ENCODE measurements at regions not wholly inside any gene's neighbourhood (a gene's known extent, or its start where the extent isn't known, plus 50 kb on each side); places are given as distances from the start of the nearest gene placed in this dataset.

DNA sequence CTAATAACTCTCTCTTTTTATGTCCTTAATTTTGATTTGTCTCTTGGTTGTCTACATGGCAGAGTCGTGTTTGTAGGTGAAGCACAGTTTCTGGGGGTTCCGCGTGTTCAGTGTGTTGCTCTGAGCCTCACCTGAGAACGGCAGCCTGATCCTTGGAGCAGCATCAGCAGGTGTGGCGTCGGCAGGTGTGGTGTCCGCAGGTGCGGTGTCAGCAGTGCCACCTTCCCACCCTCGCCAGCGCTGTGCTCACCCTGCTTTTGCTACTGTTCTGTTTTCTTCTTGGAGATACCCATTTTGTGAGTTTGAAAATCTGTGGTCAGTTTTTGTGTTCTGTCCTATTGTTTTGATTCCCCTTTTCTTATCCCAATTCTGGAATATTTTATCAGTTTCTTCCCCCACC lies 406.6 kb downstream of the GLRX3 start:
- H3K4me1 ChIP-seq (ENCODE audit: insufficient read depth), result no peaks in the 10 kb centered on the region
- H3K4me3 Mint-ChIP-seq, result no peak overlapping the region
- H3K36me3 ChIP-seq (ENCODE audit: insufficient read depth), result no peaks in the 10 kb centered on the region
- ATAC-seq (no peak), DNase-seq (ENCODE audit: low spot score) (no peak)
- no peak overlapping the region for H3K27ac Mint-ChIP-seq
- no peak overlapping the region for H3K27ac ChIP-seq (ENCODE audit: low read depth)
- no peak for TF ChIP-seq NANOG (IDR thresholded peaks at IDR 0.05; ENCODE audit: borderline replicate concordance)
- no peak for TF ChIP-seq JUNB (IDR thresholded peaks at IDR 0.05; ENCODE audit: unreplicated experiment)
- no peak for TF ChIP-seq ZNF331 (CRISPR knock-in tag; IDR thresholded peaks at IDR 0.05; ENCODE audit: low read depth)
- TF ChIP-seq, protein P1, sequence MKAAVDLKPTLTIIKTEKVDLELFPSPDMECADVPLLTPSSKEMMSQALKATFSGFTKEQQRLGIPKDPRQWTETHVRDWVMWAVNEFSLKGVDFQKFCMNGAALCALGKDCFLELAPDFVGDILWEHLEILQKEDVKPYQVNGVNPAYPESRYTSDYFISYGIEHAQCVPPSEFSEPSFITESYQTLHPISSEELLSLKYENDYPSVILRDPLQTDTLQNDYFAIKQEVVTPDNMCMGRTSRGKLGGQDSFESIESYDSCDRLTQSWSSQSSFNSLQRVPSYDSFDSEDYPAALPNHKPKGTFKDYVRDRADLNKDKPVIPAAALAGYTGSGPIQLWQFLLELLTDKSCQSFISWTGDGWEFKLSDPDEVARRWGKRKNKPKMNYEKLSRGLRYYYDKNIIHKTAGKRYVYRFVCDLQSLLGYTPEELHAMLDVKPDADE (IDR thresholded peaks at IDR 0.05), result no peak
- TF ChIP-seq STAT1 (IDR thresholded peaks at IDR 0.05; ENCODE audit: unreplicated experiment), result no peak
- no peak for TF ChIP-seq POLR2AphosphoS5 (IDR thresholded peaks at IDR 0.05; ENCODE audit: low read depth)
- no peak for TF ChIP-seq ZNF114 (CRISPR knock-in tag; IDR thresholded peaks at IDR 0.05)
- no peaks in the 10 kb centered on the region for H3K27me3 ChIP-seq (ENCODE audit: insufficient read depth)
- no peaks in the 10 kb centered on the region for H3K9me2 ChIP-seq (ENCODE audit: insufficient read depth)
- peaks cover 92% of the 10 kb centered on the region for H3K9me3 Mint-ChIP-seq
- no peaks in the 10 kb centered on the region for H3K4me1 Mint-ChIP-seq
- peaks cover 23% of the 10 kb centered on the region; the same call in 2 of the 3 replicates for H3K36me3 Mint-ChIP-seq (ENCODE audit: low read depth)
- H3F3A ChIP-seq (replicated peaks; ENCODE audit: low read depth), result no peaks in the 10 kb centered on the region
- no peaks in the 10 kb centered on the region for H4K20me1 ChIP-seq (replicated peaks; ENCODE audit: insufficient read depth)
- H3K4me3 ChIP-seq, result no peak overlapping the region
- H3K27me3 Mint-ChIP-seq (ENCODE audit: insufficient read depth, low read depth, poor library complexity), result no peaks in the 10 kb centered on the region
- no peak overlapping the region for H2AFZ ChIP-seq
- H3K79me2 ChIP-seq (replicated peaks; ENCODE audit: insufficient read depth), result no peaks in the 10 kb centered on the region
- H3K4me2 ChIP-seq, result no peak overlapping the region

DNA sequence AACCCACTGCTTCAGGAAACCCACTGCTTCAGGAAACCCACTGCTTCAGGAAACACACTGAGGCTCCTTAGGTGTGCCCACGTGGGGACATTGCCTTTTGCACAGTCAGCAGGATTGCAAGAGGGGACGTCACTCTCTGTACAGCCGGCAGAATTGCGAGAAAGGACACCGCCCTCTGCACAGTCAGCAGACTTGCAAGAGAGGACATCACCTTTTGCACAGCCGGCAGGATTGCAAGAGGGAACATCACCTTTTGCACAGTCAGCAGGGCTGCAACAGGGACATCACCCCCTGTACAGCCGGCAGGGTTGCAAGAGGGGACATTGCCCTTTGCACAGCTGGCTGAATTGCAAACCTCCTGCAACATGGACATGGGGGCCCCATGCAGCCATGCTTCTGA lies 407.6 kb downstream of the GLRX3 start:
- Mint-ChIP-seq H3K4me3 (no peak overlapping the region), H3K27ac (no peak overlapping the region), H3K36me3 (ENCODE audit: low read depth) (peaks cover 27% of the 10 kb centered on the region), H3K27me3 (ENCODE audit: insufficient read depth, low read depth, poor library complexity) (no peaks in the 10 kb centered on the region), H3K4me1 (no peaks in the 10 kb centered on the region), H3K9me3 (peaks cover 94% of the 10 kb centered on the region)
- ATAC-seq (no peak), DNase-seq (ENCODE audit: low spot score) (no peak)
- Histone ChIP-seq H3K27ac (ENCODE audit: low read depth) (no peak overlapping the region), H3K79me2 (replicated peaks; ENCODE audit: insufficient read depth) (no peaks in the 10 kb centered on the region), H4K20me1 (replicated peaks; ENCODE audit: insufficient read depth) (no peaks in the 10 kb centered on the region), H3F3A (replicated peaks; ENCODE audit: low read depth) (no peaks in the 10 kb centered on the region), H3K36me3 (ENCODE audit: insufficient read depth) (no peaks in the 10 kb centered on the region), H3K9me2 (ENCODE audit: insufficient read depth) (no peaks in the 10 kb centered on the region), H2AFZ (no peak overlapping the region), H3K4me2 (no peak overlapping the region), H3K4me1 (ENCODE audit: insufficient read depth) (no peaks in the 10 kb centered on the region), H3K4me3 (no peak overlapping the region), H3K27me3 (ENCODE audit: insufficient read depth) (no peaks in the 10 kb centered on the region)
- TF ChIP-seq CREB1 (CRISPR knock-in tag; IDR thresholded peaks at IDR 0.05; ENCODE audit: low read depth) (no peak), ZNF331 (CRISPR knock-in tag; IDR thresholded peaks at IDR 0.05; ENCODE audit: low read depth) (no peak), EZH2phosphoT487 (IDR thresholded peaks at IDR 0.05; ENCODE audit: unreplicated experiment) (no peak), ZNF114 (CRISPR knock-in tag; IDR thresholded peaks at IDR 0.05) (no peak), NANOG (IDR thresholded peaks at IDR 0.05; ENCODE audit: borderline replicate concordance) (no peak), EZH2 (IDR thresholded peaks at IDR 0.05; ENCODE audit: low read depth, unreplicated experiment) (no peak), JUNB (IDR thresholded peaks at IDR 0.05; ENCODE audit: unreplicated experiment) (no peak), POLR2AphosphoS5 (IDR thresholded peaks at IDR 0.05; ENCODE audit: low read depth) (no peak)
- TF ChIP-seq, protein P2, sequence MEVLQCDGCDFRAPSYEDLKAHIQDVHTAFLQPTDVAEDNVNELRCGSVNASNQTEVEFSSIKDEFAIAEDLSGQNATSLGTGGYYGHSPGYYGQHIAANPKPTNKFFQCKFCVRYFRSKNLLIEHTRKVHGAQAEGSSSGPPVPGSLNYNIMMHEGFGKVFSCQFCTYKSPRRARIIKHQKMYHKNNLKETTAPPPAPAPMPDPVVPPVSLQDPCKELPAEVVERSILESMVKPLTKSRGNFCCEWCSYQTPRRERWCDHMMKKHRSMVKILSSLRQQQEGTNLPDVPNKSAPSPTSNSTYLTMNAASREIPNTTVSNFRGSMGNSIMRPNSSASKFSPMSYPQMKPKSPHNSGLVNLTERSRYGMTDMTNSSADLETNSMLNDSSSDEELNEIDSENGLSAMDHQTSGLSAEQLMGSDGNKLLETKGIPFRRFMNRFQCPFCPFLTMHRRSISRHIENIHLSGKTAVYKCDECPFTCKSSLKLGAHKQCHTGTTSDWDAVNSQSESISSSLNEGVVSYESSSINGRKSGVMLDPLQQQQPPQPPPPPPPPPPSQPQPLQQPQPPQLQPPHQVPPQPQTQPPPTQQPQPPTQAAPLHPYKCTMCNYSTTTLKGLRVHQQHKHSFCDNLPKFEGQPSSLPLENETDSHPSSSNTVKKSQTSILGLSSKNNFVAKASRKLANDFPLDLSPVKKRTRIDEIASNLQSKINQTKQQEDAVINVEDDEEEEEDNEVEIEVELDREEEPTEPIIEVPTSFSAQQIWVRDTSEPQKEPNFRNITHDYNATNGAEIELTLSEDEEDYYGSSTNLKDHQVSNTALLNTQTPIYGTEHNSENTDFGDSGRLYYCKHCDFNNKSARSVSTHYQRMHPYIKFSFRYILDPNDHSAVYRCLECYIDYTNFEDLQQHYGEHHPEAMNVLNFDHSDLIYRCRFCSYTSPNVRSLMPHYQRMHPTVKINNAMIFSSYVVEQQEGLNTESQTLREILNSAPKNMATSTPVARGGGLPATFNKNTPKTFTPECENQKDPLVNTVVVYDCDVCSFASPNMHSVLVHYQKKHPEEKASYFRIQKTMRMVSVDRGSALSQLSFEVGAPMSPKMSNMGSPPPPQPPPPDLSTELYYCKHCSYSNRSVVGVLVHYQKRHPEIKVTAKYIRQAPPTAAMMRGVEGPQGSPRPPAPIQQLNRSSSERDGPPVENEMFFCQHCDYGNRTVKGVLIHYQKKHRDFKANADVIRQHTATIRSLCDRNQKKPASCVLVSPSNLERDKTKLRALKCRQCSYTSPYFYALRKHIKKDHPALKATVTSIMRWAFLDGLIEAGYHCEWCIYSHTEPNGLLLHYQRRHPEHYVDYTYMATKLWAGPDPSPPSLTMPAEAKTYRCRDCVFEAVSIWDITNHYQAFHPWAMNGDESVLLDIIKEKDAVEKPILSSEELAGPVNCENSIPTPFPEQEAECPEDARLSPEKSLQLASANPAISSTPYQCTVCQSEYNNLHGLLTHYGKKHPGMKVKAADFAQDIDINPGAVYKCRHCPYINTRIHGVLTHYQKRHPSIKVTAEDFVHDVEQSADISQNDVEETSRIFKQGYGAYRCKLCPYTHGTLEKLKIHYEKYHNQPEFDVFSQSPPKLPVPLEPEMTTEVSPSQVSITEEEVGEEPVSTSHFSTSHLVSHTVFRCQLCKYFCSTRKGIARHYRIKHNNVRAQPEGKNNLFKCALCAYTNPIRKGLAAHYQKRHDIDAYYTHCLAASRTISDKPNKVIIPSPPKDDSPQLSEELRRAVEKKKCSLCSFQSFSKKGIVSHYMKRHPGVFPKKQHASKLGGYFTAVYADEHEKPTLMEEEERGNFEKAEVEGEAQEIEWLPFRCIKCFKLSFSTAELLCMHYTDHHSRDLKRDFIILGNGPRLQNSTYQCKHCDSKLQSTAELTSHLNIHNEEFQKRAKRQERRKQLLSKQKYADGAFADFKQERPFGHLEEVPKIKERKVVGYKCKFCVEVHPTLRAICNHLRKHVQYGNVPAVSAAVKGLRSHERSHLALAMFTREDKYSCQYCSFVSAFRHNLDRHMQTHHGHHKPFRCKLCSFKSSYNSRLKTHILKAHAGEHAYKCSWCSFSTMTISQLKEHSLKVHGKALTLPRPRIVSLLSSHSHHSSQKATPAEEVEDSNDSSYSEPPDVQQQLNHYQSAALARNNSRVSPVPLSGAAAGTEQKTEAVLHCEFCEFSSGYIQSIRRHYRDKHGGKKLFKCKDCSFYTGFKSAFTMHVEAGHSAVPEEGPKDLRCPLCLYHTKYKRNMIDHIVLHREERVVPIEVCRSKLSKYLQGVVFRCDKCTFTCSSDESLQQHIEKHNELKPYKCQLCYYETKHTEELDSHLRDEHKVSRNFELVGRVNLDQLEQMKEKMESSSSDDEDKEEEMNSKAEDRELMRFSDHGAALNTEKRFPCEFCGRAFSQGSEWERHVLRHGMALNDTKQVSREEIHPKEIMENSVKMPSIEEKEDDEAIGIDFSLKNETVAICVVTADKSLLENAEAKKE (CRISPR knock-in tag; IDR thresholded peaks at IDR 0.05), result no peak
- TF ChIP-seq, protein P1 (IDR thresholded peaks at IDR 0.05), result no peak
- TF ChIP-seq, protein P3, sequence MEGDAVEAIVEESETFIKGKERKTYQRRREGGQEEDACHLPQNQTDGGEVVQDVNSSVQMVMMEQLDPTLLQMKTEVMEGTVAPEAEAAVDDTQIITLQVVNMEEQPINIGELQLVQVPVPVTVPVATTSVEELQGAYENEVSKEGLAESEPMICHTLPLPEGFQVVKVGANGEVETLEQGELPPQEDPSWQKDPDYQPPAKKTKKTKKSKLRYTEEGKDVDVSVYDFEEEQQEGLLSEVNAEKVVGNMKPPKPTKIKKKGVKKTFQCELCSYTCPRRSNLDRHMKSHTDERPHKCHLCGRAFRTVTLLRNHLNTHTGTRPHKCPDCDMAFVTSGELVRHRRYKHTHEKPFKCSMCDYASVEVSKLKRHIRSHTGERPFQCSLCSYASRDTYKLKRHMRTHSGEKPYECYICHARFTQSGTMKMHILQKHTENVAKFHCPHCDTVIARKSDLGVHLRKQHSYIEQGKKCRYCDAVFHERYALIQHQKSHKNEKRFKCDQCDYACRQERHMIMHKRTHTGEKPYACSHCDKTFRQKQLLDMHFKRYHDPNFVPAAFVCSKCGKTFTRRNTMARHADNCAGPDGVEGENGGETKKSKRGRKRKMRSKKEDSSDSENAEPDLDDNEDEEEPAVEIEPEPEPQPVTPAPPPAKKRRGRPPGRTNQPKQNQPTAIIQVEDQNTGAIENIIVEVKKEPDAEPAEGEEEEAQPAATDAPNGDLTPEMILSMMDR (conservative IDR thresholded peaks at IDR 0.05; ENCODE audit: low read depth in 2 of 2), result no peak

Data from GM23338 (cell line).